HepG2 (cell line): ENCODE measurements at regions not wholly inside any gene's neighbourhood (a gene's known extent, or its start where the extent isn't known, plus 50 kb on each side); places are given as distances from the start of the nearest gene placed in this dataset.

Experiments
- ATAC-seq: fragments of 200-7000 bp; cut with Tn5 transposase; 3 replicates; pipeline ENCODE4 v1.9.1; 2020; ENCODE audit warnings: mild to moderate bottlenecking, moderate library complexity
- BruUV-seq: library from RNA; stranded (reverse); fragments of 400-500 nt; replicated peaks from 2 replicates; lab custom pipeline; 2021; lab: Mats Ljungman, UMichigan
- CTCF ChIA-PET: fragments of 300-600 bp; formaldehyde crosslinking; extraction: SDS; loops from one replicate; lab custom pipeline; 2021; ENCODE audit warnings: low total read pairs, inconsistent platforms, low intra/inter-chr PET ratio; lab: Yijun Ruan, JAX
- POLR2A ChIA-PET: fragments of 350-600 bp; sonication (Branson Sonifier 250); formaldehyde crosslinking; loops from one replicate; lab custom pipeline; 2020; ENCODE audit warnings: antibody characterized with exemption, inconsistent platforms; lab: Yijun Ruan, JAX
- DNase-seq: peaks from one replicate; pipeline ENCODE4 v3.0.0-alpha.2; 2015; ENCODE audit warnings: low spot score
- FAIRE-seq: peaks from 3 replicates; lab custom pipeline; 2011; peaks lifted over from hg19 to GRCh38; lab: Jason Lieb, UNC
- H2AFZ ChIP-seq: one replicate; pipeline ENCODE4 v1.6.1; 2011; ENCODE audit warnings: low read length, inconsistent platforms
- H3K27ac ChIP-seq: fragments of 300-600 bp; 3 replicates; pipeline ENCODE4 v1.8.0; 2011; ENCODE audit warnings: mixed run types, mild to moderate bottlenecking, mixed read lengths, low read length, inconsistent platforms; ENCODE audit not compliant: insufficient read depth; ENCODE audit errors: extremely low read length
- H3K27me3 ChIP-seq, 2 experiments: fragments of 200-600 bp in 1 of 2; 2 replicates in 1 of 2; 3 replicates in 1 of 2; pipeline versions ENCODE4 v1.6.0 to v1.8.0; 2011; ENCODE audit warnings: low read length in 2 of 2, mild to moderate bottlenecking in 2 of 2, moderate library complexity in 2 of 2, inconsistent platforms in 1 of 2; ENCODE audit not compliant: insufficient read depth in 2 of 2, control insufficient read depth in 1 of 2
- H3K36me3 ChIP-seq, 2 experiments: fragments of 200-600 bp in 1 of 2; replicated peaks in 1 of 2; 2 replicates in 1 of 2; 3 replicates in 1 of 2; pipeline versions ENCODE4 v1.5.1 to v1.8.0; 2011; ENCODE audit warnings: low read length in 2 of 2, inconsistent platforms in 1 of 2; ENCODE audit not compliant: insufficient read depth in 2 of 2, control insufficient read depth in 1 of 2
- H3K4me1 ChIP-seq: 2 replicates; pipeline ENCODE4 v1.5.1; 2012; ENCODE audit warnings: low read length, inconsistent platforms; ENCODE audit not compliant: insufficient read depth
- H3K4me2 ChIP-seq: 2 replicates; pipeline ENCODE4 v1.6.0; 2011; ENCODE audit warnings: low read depth, low read length, inconsistent platforms
- H3K4me3 ChIP-seq, 3 experiments: fragments of 200-600 bp in 1 of 3; sonication (generic), shearing (Covaris generic) in 1 of 3; replicated peaks in 1 of 3; 2 replicates each; pipeline ENCODE4 v1.5.1; 2011 to 2016; ENCODE audit warnings: low read length in 3 of 3, inconsistent platforms in 2 of 3, low read depth in 2 of 3, mild to moderate bottlenecking in 2 of 3, control low read depth in 1 of 3, mixed read lengths in 1 of 3; ENCODE audit not compliant: insufficient read depth in 1 of 3
- H3K79me2 ChIP-seq: one replicate; pipeline ENCODE4 v1.6.1; 2011; ENCODE audit warnings: low read length, inconsistent platforms; ENCODE audit not compliant: insufficient read depth
- H3K9ac ChIP-seq: 2 replicates; pipeline ENCODE4 v1.6.0; 2011; ENCODE audit warnings: mild to moderate bottlenecking, low read depth, low read length, inconsistent platforms; ENCODE audit not compliant: insufficient read depth
- H3K9me3 ChIP-seq: 2 replicates; pipeline ENCODE4 v1.5.1; 2012; ENCODE audit warnings: mild to moderate bottlenecking, low read length
- H4K20me1 ChIP-seq: 2 replicates; pipeline ENCODE4 v1.6.0; 2011; ENCODE audit warnings: inconsistent platforms, mild to moderate bottlenecking, low read length, moderate library complexity; ENCODE audit not compliant: insufficient read depth
- BORCS8-MEF2B ChIP-seq: sonication (generic); formaldehyde crosslinking; IDR thresholded peaks from 2 replicates; pipeline ENCODE4 v1.8.0; 2022; ENCODE audit warnings: mild to moderate bottlenecking, missing genetic modification reagents
- EZH2 ChIP-seq: conservative IDR thresholded peaks from 2 replicates; pipeline ENCODE4 v1.6.1; 2012; ENCODE audit warnings: mild to moderate bottlenecking, low read depth, low read length, moderate library complexity
- HNRNPLL ChIP-seq: fragments of 200-400 bp; formaldehyde crosslinking; IDR thresholded peaks from 2 replicates; pipeline ENCODE4 v1.6.1; 2017; ENCODE audit warnings: mild to moderate bottlenecking, low read depth, low read length; ENCODE audit not compliant: poor library complexity, severe bottlenecking
- KDM5B ChIP-seq: sonication (generic); formaldehyde crosslinking; IDR thresholded peaks from 2 replicates; pipeline ENCODE4 v1.4.0; 2020; ENCODE audit warnings: missing genetic modification reagents, mild to moderate bottlenecking, borderline replicate concordance
- MTA3 ChIP-seq: sonication (generic); formaldehyde crosslinking; IDR thresholded peaks from 2 replicates; pipeline ENCODE4 v1.4.0; 2020; ENCODE audit warnings: missing genetic modification reagents
- MTF2 ChIP-seq: sonication (generic); formaldehyde crosslinking; IDR thresholded peaks from 2 replicates; pipeline ENCODE4 v1.5.0; 2020; ENCODE audit warnings: missing genetic modification reagents, borderline replicate concordance
- NFKB2 ChIP-seq: sonication (generic); formaldehyde crosslinking; IDR thresholded peaks from 2 replicates; pipeline ENCODE4 v1.4.0; 2020; ENCODE audit warnings: missing genetic modification reagents, borderline replicate concordance
- PTBP1 ChIP-seq: fragments of 200-400 bp; formaldehyde crosslinking; IDR thresholded peaks from 2 replicates; pipeline ENCODE4 v1.6.1; 2018; ENCODE audit warnings: low read length, low read depth; ENCODE audit not compliant: poor library complexity, severe bottlenecking
- SPEN ChIP-seq: sonication (generic); formaldehyde crosslinking; IDR thresholded peaks from 2 replicates; pipeline ENCODE4 v1.5.1; 2020; ENCODE audit warnings: low read depth, mild to moderate bottlenecking, missing genetic modification reagents
- ZMAT3 ChIP-seq: sonication (generic); formaldehyde crosslinking; conservative IDR thresholded peaks from 2 replicates; pipeline ENCODE4 v1.7.0; 2021; ENCODE audit warnings: missing genetic modification reagents
- ZNF260 ChIP-seq: sonication (generic); formaldehyde crosslinking; IDR thresholded peaks from 2 replicates; pipeline ENCODE4 v1.4.0; 2020; ENCODE audit warnings: missing genetic modification reagents, low read depth, mild to moderate bottlenecking, borderline replicate concordance
- ZNF337 ChIP-seq: sonication (generic); formaldehyde crosslinking; IDR thresholded peaks from 2 replicates; pipeline ENCODE4 v1.5.1; 2020; ENCODE audit warnings: missing genetic modification reagents, low read depth, mild to moderate bottlenecking, borderline replicate concordance
- ZNF350 ChIP-seq: sonication (generic); formaldehyde crosslinking; IDR thresholded peaks from 2 replicates; pipeline ENCODE4 v1.4.0; 2020; ENCODE audit warnings: mild to moderate bottlenecking, low read depth, missing genetic modification reagents, borderline replicate concordance
- ZNF44 ChIP-seq: sonication (generic); formaldehyde crosslinking; IDR thresholded peaks from 2 replicates; pipeline ENCODE4 v1.5.1; 2020; ENCODE audit warnings: mild to moderate bottlenecking, missing genetic modification reagents
- whole genome bisulfite sequencing: methylation state at CpG from one replicate; pipeline ENCODE4 v1.1.6; 2017; ENCODE audit warnings: low lambda C conversion rate; 5-methylcytosine and 5-hydroxymethylcytosine counted together
- in situ Hi-C: cut with HindIII; loops from 2 replicates; pipeline ENCODE4 v1.10.0; 2017; ENCODE audit warnings: low pct_unique_long_range_greater_than_20kb; ENCODE audit not compliant: extremely low pct_ligation_motif_present
- intact Hi-C: fragments of 100-400 bp; cut with micrococcal nuclease; formaldehyde crosslinking; loops from one replicate; pipeline ENCODE4 v1.10.0; 2022; ENCODE audit not compliant: unreplicated experiment
- TF ChIP-seq, protein P1 (sequence below): sonication (generic); formaldehyde crosslinking; IDR thresholded peaks from 2 replicates; pipeline ENCODE4 v1.4.0; 2020; ENCODE audit warnings: missing genetic modification reagents
- TF ChIP-seq, protein P2 (sequence below): sonication (generic); formaldehyde crosslinking; IDR thresholded peaks from 2 replicates; pipeline ENCODE4 v1.5.1; 2020; ENCODE audit warnings: mild to moderate bottlenecking, missing genetic modification reagents, moderate library complexity

GRCh38 chrX:39609941-39610340 lies 487.8 kb downstream of the BCOR start:
- 0 out of 2 replicates have a peak, but pooled peaks cover 7% of the 10 kb centered on the region for H3K4me1 ChIP-seq
- POLR2A ChIA-PET = no interaction called here
- intact Hi-C loops (no loop called here), in situ Hi-C loops (no loop called here)
- H3K79me2 ChIP-seq = no peaks in the 10 kb centered on the region
- TF ChIP-seq NFKB2 (CRISPR knock-in tag) = no peak
- no peak for TF ChIP-seq EZH2
- no peak for TF ChIP-seq SPEN (CRISPR knock-in tag)
- TF ChIP-seq ZNF350 = no peak
- ATAC-seq = no peak
- no peak overlapping the region for H3K27ac ChIP-seq
- FAIRE-seq = no peak
- H3K27me3 ChIP-seq = peaks cover 2 to 7% of the 10 kb centered on the region in 2 experiments; a peak in 2 of 5 replicates
- DNase-seq = no peak
- no peak overlapping the region for H3K4me2 ChIP-seq
- WGBS = no CpG with 5 or more reads among the region's 9 CpGs
- CTCF ChIA-PET = no interaction called here
- BruUV-seq = no TSS peak
- no peak overlapping the region for H3K4me3 ChIP-seq
- H3K9me3 ChIP-seq = no peaks in the 10 kb centered on the region
- H2AFZ ChIP-seq = no peak overlapping the region
- H4K20me1 ChIP-seq = no peaks in the 10 kb centered on the region
- no peak overlapping the region for H3K9ac ChIP-seq
- no peaks in the 10 kb centered on the region for H3K36me3 ChIP-seq

DNA sequence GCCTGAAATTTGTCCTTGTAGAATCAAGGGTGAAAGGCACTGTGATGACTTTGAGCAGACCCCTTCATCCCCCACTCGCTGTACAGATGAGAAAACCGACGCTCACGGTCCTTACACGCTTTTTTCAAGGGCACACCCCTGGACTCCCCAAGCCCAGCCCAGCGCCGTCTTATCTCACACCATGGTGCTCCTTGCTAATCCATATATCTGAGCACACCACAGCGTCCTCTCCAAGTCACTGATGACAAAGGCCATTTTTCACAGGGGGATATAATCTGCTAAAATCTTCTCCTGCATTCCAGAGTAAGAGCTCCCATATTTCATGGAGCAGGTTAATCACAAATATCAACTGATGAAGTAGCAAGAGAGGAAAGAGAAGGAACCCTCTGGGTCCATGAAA lies 486.3 kb downstream of the BCOR start:
- Histone ChIP-seq H3K4me1 (0 out of 2 replicates have a peak, but pooled peaks cover 7% of the 10 kb centered on the region), H2AFZ (no peak overlapping the region), H3K9me3 (no peaks in the 10 kb centered on the region), H4K20me1 (no peaks in the 10 kb centered on the region), H3K36me3 (no peaks in the 10 kb centered on the region), H3K9ac (no peak overlapping the region), H3K27me3 (peaks cover 2 to 7% of the 10 kb centered on the region in 2 experiments; a peak in 2 of 5 replicates), H3K79me2 (no peaks in the 10 kb centered on the region), H3K4me2 (no peak overlapping the region), H3K4me3 (no peak overlapping the region), H3K27ac (no peak overlapping the region)
- 33% methylated on average over 6 of the region's 8 CpGs for WGBS
- BruUV-seq = no TSS peak
- POLR2A ChIA-PET = no interaction called here
- DNase-seq (no peak), ATAC-seq (no peak), FAIRE-seq (no peak)
- CTCF ChIA-PET = no interaction called here
- in situ Hi-C loops = no loop called here
- intact Hi-C loops = no loop called here
- no peak for TF ChIP-seq MTA3 (CRISPR knock-in tag)
- TF ChIP-seq, protein P1, sequence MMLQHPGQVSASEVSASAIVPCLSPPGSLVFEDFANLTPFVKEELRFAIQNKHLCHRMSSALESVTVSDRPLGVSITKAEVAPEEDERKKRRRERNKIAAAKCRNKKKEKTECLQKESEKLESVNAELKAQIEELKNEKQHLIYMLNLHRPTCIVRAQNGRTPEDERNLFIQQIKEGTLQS (CRISPR knock-in tag) = no peak
- TF ChIP-seq BORCS8-MEF2B (CRISPR knock-in tag) = no peak
- TF ChIP-seq MTF2 (CRISPR knock-in tag) = no peak
- no peak for TF ChIP-seq ZMAT3 (CRISPR knock-in tag)
- TF ChIP-seq, protein P2, sequence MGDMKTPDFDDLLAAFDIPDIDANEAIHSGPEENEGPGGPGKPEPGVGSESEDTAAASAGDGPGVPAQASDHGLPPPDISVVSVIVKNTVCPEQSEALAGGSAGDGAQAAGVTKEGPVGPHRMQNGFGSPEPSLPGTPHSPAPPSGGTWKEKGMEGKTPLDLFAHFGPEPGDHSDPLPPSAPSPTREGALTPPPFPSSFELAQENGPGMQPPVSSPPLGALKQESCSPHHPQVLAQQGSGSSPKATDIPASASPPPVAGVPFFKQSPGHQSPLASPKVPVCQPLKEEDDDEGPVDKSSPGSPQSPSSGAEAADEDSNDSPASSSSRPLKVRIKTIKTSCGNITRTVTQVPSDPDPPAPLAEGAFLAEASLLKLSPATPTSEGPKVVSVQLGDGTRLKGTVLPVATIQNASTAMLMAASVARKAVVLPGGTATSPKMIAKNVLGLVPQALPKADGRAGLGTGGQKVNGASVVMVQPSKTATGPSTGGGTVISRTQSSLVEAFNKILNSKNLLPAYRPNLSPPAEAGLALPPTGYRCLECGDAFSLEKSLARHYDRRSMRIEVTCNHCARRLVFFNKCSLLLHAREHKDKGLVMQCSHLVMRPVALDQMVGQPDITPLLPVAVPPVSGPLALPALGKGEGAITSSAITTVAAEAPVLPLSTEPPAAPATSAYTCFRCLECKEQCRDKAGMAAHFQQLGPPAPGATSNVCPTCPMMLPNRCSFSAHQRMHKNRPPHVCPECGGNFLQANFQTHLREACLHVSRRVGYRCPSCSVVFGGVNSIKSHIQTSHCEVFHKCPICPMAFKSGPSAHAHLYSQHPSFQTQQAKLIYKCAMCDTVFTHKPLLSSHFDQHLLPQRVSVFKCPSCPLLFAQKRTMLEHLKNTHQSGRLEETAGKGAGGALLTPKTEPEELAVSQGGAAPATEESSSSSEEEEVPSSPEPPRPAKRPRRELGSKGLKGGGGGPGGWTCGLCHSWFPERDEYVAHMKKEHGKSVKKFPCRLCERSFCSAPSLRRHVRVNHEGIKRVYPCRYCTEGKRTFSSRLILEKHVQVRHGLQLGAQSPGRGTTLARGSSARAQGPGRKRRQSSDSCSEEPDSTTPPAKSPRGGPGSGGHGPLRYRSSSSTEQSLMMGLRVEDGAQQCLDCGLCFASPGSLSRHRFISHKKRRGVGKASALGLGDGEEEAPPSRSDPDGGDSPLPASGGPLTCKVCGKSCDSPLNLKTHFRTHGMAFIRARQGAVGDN (CRISPR knock-in tag) = no peak
- no peak for TF ChIP-seq HNRNPLL
- no peak for TF ChIP-seq ZNF260 (CRISPR knock-in tag)
- TF ChIP-seq ZNF44 (CRISPR knock-in tag) = no peak
- no peak for TF ChIP-seq ZNF337 (CRISPR knock-in tag)
- TF ChIP-seq KDM5B (CRISPR knock-in tag) = no peak
- no peak for TF ChIP-seq PTBP1
